Activated CD4-positive, alpha-beta T cell treated with anti-CD3 and anti-CD28 coated beads, Interleukin-2, amount 10 ng/mL, durations not matched to agents 24 days and 14 days (primary cell): ENCODE measurements at regions not wholly inside any gene's neighbourhood (a gene's known extent, or its start where the extent isn't known, plus 50 kb on each side); places are given as distances from the start of the nearest gene placed in this dataset.
"Not testable (repeated sequence)": the region's sequence is repeated elsewhere in the genome, so short reads cannot be mapped to it uniquely, and the experiment has no call there.

Source experiments
- DNase-seq: peaks from one replicate; pipeline ENCODE4 v3.0.0; 2022
- H3K27ac Mint-ChIP-seq: one replicate; pipeline ENCODE4 v1.8.0; 2022; ENCODE audit warnings: mild to moderate bottlenecking, mixed read lengths
- H3K27me3 Mint-ChIP-seq: one replicate; pipeline ENCODE4 v1.8.0; 2022; ENCODE audit warnings: mixed read lengths
- H3K36me3 Mint-ChIP-seq: one replicate; pipeline ENCODE4 v1.8.0; 2022; ENCODE audit warnings: low read depth, mild to moderate bottlenecking, mixed read lengths
- H3K4me1 Mint-ChIP-seq: one replicate; pipeline ENCODE4 v1.8.0; 2021; ENCODE audit warnings: mixed read lengths
- H3K4me3 Mint-ChIP-seq: one replicate; pipeline ENCODE4 v1.8.0; 2022; ENCODE audit warnings: mild to moderate bottlenecking, moderate library complexity, mixed read lengths
- H3K9me3 Mint-ChIP-seq: one replicate; pipeline ENCODE4 v1.8.0; 2021; ENCODE audit warnings: mixed read lengths
- intact Hi-C: fragments of 100-400 bp; cut with micrococcal nuclease; formaldehyde crosslinking; loops from one replicate; pipeline ENCODE4 v1.15.1; 2023

DNA sequence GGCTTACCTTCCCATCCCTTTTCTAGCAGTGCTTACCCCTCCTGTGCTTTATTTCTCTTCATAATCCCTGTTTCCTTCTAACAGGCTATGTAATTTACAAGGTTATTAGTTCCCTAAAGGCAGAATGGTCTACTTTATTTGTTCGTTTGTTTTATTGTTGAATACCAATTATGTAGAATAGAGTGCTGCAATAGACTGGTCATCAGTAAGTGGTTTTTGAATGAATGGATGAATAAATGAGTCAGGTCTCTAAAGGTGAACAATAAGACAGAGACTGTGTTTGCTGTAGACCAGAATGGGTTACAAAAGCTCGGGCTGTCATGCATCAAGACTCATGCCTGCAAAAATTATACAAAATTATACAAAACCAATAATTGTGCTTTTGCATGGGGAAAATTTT, 332.0 kb downstream of the IRS1 start:
- Mint-ChIP-seq H3K27me3 (peaks cover 7% of the 10 kb centered on the region), H3K4me1 (no peaks in the 10 kb centered on the region), H3K27ac (no peak overlapping the region), H3K4me3 (no peak overlapping the region), H3K9me3 (no peaks in the 10 kb centered on the region), H3K36me3 (no peaks in the 10 kb centered on the region)
- intact Hi-C loops, result no loop called here
- no peak for DNase-seq

DNA sequence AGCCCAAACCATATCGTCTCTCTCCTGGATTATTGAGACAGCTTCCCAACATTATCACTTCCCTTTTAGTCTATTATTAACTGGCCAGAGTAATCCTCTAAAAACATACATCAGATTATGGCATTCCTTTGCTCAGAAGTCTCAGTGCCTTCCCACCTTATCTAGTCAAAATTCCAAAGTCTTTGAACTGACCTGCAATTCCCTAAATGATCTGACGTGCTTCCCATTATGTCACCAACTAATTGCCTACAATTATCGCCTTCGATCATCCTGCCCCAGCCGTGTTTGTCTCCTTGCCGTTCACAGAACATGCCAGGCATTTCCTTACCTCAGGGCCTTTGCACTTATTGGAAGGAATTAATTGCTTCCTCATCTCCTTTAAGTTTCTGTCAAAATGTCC, 332.4 kb downstream of the IRS1 start:
- Mint-ChIP-seq H3K27me3 (peaks cover 7% of the 10 kb centered on the region), H3K27ac (no peak overlapping the region), H3K4me3 (no peak overlapping the region), H3K36me3 (no peaks in the 10 kb centered on the region), H3K9me3 (no peaks in the 10 kb centered on the region), H3K4me1 (no peaks in the 10 kb centered on the region)
- intact Hi-C loops, result no loop called here
- no peak for DNase-seq

DNA sequence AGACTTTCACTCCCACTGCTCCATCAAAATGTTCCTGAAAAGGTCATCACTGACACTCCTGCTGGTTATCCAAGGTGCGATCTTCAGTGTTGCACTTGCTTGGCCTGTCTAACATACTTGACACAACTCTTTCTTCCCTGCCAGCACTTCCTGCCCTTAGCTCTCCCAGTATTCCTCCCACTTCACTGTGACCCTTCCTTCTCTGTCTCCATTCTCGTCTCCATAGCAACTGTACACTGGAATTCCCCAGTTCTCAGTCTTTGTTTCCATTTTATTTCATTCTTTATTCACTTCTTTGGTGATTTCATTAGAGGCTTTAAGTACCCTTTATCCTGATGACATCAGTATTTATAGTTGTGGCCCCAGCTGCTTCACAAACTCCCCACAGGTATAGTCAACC, 333.0 kb downstream of the IRS1 start:
- H3K4me1 Mint-ChIP-seq, result no peaks in the 10 kb centered on the region
- no peak overlapping the region for H3K4me3 Mint-ChIP-seq
- H3K27me3 Mint-ChIP-seq, result peaks cover 9% of the 10 kb centered on the region
- no peak for DNase-seq
- H3K9me3 Mint-ChIP-seq, result no peaks in the 10 kb centered on the region
- H3K36me3 Mint-ChIP-seq, result no peaks in the 10 kb centered on the region
- intact Hi-C loops, result no loop called here
- no peak overlapping the region for H3K27ac Mint-ChIP-seq

DNA sequence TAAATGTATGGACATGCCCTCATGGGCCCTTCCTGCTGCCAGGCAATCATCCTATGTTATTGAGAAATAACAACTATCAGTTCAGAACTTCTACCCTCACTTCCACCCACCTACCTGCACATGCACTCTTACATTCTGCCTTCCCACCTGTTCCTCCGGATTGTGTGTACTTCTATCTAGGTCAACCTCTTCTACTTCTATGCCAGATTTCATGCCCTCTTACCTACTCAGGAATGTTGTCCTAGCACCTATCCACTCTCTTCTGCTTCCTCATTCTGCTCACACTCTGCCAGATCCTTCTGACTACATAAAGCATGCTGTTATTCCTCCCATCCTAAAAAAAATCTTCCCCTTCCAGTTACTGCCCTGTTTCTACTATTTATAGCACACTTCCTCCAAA, 333.5 kb downstream of the IRS1 start:
- no peaks in the 10 kb centered on the region for H3K36me3 Mint-ChIP-seq
- intact Hi-C loops, result no loop called here
- no peak for DNase-seq
- H3K4me3 Mint-ChIP-seq, result no peak overlapping the region
- no peaks in the 10 kb centered on the region for H3K4me1 Mint-ChIP-seq
- H3K9me3 Mint-ChIP-seq, result no peaks in the 10 kb centered on the region
- no peak overlapping the region for H3K27ac Mint-ChIP-seq
- H3K27me3 Mint-ChIP-seq, result peaks cover 6% of the 10 kb centered on the region

DNA sequence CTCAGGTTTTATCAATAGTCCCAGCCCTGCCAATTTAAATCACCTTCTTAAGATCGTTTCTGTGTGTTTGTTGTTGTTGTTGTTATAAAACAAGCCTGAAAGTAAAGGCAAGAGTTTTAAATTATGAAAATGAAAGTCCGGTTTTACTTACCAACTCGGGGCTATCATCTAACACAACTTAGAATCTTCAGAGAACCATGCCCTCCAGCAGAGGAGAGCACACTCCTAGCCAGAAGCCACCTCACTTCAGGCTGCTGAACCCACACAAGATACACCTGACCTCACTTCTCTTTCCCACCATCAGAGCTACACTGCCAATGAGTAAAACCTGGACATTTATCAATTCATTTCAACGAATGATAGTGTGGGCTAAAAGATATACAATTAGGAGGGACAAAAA, 335.2 kb downstream of the IRS1 start:
- Mint-ChIP-seq H3K4me1 (no peaks in the 10 kb centered on the region), H3K4me3 (no peak overlapping the region), H3K27me3 (peaks cover 6% of the 10 kb centered on the region), H3K27ac (no peak overlapping the region), H3K9me3 (no peaks in the 10 kb centered on the region), H3K36me3 (no peaks in the 10 kb centered on the region)
- intact Hi-C loops, result no loop called here
- DNase-seq, result no peak

DNA sequence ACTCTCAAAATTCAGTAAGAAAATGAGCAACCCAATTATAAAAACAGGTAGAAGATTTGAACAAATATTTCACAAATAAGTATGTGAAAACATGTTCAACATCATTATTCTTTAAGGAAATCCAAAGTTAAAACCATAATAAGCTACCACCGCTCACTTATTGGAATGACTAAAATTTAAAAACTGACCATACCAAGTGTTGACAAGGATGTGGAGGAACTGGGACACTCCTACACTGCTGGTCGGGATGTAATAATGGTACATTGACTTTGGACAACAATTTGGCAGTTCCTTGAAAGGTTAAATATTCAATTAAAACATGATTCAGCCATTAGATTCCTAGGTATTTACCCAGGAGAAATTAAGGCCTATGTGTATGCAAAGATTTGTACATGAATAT, 336.5 kb downstream of the IRS1 start:
- Mint-ChIP-seq H3K27ac (no peak overlapping the region), H3K4me1 (no peaks in the 10 kb centered on the region), H3K27me3 (peaks cover 8% of the 10 kb centered on the region)

DNA sequence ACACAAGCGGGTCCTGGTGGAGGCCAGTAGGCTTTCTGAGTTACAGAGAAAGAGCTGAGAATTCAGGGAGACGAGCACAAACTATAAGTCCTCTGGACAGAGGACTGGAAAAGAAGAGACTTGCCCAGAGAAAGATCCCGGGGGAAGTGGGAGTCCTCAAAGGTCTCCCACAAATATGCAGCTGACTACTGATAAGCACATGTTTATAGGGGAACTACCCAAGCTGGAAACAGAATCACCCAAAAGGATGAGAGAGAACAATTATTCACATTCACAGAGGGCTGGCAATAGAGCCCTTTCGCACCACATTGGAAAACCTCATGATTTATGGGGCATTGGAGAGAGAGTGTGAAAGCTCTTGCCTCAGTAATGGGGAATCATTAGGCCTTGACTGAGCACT, 337.6 kb downstream of the IRS1 start:
- Mint-ChIP-seq H3K4me3 (no peak overlapping the region), H3K36me3 (no peaks in the 10 kb centered on the region), H3K4me1 (no peaks in the 10 kb centered on the region), H3K27me3 (peaks cover 12% of the 10 kb centered on the region), H3K27ac (no peak overlapping the region), H3K9me3 (no peaks in the 10 kb centered on the region)
- no peak for DNase-seq
- intact Hi-C loops, result no loop called here

More for the DNA sequence above, 336.5 kb downstream of the IRS1 start:
- Mint-ChIP-seq H3K4me3 (no peak overlapping the region), H3K9me3 (no peaks in the 10 kb centered on the region), H3K36me3 (no peaks in the 10 kb centered on the region)
- DNase-seq, result no peak
- intact Hi-C loops, result no loop called here

DNA sequence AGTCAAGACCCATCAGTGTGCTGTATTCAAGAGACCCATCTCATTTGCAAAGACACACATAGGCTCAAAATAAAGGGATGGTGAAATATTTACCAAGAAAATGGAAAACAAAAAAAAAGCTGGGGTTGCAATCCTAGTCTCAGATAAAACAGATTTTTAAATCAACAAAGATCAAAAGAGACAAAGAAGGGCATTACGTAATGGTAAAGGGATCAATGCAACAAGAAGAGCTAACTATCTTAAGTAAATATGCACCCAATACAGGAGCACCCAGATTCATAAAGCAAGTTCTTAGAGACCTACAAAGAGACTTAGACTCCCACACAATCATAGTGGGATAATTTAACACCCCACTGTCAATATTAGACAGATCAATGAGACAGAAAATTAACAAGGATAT, 343.5 kb downstream of the IRS1 start:
- H3K9me3 Mint-ChIP-seq, H3K36me3 Mint-ChIP-seq, intact Hi-C loops, H3K27ac Mint-ChIP-seq, DNase-seq, H3K4me1 Mint-ChIP-seq, H3K4me3 Mint-ChIP-seq: not testable (repeated sequence)
- H3K27me3 Mint-ChIP-seq, result peaks cover 23% of the 10 kb centered on the region

DNA sequence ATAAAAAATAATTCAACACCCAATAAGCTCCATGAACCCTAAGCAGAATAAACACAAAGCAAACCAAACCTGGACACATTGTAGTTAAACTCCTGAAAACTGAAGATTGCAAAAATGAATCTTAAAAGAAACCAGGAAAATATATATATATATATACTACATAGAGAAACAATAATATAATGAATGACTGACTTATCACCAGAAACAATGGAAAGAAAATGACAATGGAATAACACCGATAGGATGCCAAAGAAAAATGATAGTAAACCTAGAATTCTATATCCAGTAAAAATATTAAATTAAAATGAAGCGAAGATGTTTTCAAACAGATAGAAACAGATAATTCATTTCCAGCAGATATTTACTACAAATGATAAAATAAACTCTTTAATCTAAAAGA, 346.9 kb downstream of the IRS1 start:
- no peak overlapping the region for H3K27ac Mint-ChIP-seq

DNA sequence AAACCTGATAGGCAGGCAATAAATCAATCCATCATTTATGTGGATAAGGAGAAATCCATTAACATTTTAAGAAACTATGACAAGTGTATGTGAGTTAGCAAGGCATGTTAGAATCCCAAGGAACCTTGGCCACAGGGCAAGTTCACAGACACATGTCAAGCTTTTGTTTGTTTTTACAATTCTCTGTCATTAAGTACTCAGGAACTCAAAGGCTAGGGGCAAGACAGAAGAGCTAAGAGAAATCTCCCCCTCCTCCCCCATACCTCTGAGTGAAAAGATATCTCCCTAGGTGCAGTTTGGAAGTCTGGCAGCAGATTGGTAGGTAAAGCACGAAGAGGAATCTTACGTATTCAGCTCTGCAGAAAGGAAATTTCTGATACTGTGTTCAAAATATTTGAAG, 348.1 kb downstream of the IRS1 start:
- H3K27me3 Mint-ChIP-seq, result peaks cover 21% of the 10 kb centered on the region
- DNase-seq, result no peak
- peaks cover 6% of the 10 kb centered on the region for H3K4me1 Mint-ChIP-seq
- no peaks in the 10 kb centered on the region for H3K36me3 Mint-ChIP-seq
- H3K4me3 Mint-ChIP-seq, result no peak overlapping the region
- H3K9me3 Mint-ChIP-seq, result no peaks in the 10 kb centered on the region
- no peak overlapping the region for H3K27ac Mint-ChIP-seq
- intact Hi-C loops, result no loop called here

More for the DNA sequence above, 346.9 kb downstream of the IRS1 start:
- H3K9me3 Mint-ChIP-seq, result no peaks in the 10 kb centered on the region
- no peaks in the 10 kb centered on the region for H3K36me3 Mint-ChIP-seq
- peaks cover 24% of the 10 kb centered on the region for H3K27me3 Mint-ChIP-seq
- DNase-seq, result no peak
- intact Hi-C loops, result no loop called here
- peaks cover 6% of the 10 kb centered on the region for H3K4me1 Mint-ChIP-seq
- H3K4me3 Mint-ChIP-seq, result no peak overlapping the region

DNA sequence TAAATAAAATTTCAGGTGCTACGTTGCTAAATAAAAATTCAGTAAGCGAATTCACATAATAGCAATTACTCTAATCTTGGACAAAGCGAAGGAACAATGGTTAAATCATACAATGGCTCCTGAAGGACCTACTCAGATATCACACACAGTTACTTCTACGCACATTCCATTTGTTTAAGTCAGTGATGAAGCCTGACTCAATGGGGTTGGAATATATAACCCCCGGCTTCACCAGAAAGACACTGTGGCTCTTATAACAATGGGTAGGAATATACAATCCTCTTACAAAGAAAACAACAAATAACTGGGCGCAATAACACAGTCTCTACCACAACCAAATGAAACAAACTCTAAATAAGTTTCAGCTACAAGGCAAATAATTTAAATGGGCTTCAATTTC, 349.5 kb downstream of the IRS1 start:
- Mint-ChIP-seq H3K27me3 (peaks cover 18% of the 10 kb centered on the region), H3K36me3 (no peaks in the 10 kb centered on the region), H3K27ac (no peak overlapping the region), H3K4me3 (no peak overlapping the region), H3K9me3 (no peaks in the 10 kb centered on the region), H3K4me1 (peaks cover 6% of the 10 kb centered on the region)
- intact Hi-C loops, result no loop called here
- no peak for DNase-seq

DNA sequence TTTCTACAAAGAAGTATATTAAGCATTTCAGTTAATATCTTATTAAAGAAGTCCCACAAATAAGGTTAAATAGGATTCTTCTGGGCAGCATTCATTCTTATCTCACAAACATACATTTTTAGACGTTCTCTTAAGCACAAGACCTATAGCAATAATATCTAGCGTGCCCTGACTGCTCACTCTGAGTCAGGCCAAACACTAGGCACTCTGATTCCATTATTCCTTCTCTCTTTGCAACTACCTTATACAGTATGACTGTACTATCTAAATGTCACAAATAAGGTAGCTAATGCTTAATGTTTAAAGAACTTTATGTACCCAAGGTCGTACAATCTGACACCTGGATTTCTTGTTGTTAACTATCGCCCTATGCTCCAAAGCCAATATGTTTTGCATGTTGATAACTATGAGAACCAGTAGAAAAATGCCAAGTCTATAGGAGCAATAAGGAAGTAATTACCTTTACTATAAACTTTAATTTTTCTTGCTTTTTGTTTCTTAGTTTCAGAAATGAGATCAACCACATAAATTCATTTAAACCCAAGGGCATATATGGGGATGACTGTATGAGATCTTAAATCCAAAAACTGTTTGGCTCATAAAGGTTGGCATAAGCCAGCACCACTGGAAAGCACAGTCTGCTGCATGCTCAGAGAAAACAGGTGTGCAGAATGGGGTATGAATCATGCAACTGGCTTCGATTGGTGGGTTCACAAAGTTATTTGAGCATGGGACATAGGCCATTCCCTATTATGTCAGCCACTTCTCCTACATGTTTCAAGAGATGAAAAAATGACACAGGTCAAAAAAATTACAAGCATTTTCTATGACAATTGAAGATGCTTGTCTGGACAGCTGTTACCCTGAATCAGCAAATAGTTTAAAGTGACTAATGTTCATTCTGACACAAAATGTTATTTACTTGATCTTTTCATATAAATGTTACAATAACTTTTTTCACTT, 352.0 kb downstream of the IRS1 start:
- intact Hi-C loops, result no loop called here
- Mint-ChIP-seq H3K4me1 (no peaks in the 10 kb centered on the region), H3K36me3 (no peaks in the 10 kb centered on the region), H3K27ac (no peak overlapping the region), H3K4me3 (no peak overlapping the region), H3K9me3 (no peaks in the 10 kb centered on the region), H3K27me3 (peaks cover 26% of the 10 kb centered on the region)
- no peak for DNase-seq

DNA sequence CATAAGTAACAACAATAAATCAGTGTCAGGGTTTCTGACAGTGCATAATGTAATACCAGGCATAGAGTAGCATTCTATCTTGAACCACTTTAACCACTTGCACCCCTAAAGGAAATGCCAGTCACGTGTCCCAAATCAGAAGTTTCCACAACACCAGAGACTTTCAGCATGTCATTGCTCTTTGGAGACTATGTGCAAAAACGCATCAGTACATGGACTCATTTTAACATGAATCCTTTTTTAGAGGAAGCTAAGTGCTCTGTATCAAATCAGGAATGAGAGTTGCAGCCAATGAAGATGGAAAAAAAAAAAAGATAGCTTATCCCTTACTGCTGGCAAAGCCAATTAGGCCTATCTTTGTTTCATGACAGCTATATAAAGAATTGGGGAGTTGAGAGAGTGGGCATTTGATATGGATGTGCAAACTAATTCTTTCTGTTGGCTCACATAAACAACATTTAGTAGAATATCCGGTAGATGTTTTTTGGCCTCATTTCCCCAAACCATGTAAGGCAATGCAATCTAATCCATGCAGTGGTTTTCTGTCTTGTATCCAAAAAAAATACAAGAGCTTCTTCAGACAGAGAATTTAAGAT, 353.1 kb downstream of the IRS1 start:
- Mint-ChIP-seq H3K36me3 (no peaks in the 10 kb centered on the region), H3K9me3 (no peaks in the 10 kb centered on the region), H3K4me1 (no peaks in the 10 kb centered on the region), H3K4me3 (no peak overlapping the region), H3K27me3 (peaks cover 26% of the 10 kb centered on the region), H3K27ac (no peak overlapping the region)
- intact Hi-C loops, result no loop called here
- no peak for DNase-seq

DNA sequence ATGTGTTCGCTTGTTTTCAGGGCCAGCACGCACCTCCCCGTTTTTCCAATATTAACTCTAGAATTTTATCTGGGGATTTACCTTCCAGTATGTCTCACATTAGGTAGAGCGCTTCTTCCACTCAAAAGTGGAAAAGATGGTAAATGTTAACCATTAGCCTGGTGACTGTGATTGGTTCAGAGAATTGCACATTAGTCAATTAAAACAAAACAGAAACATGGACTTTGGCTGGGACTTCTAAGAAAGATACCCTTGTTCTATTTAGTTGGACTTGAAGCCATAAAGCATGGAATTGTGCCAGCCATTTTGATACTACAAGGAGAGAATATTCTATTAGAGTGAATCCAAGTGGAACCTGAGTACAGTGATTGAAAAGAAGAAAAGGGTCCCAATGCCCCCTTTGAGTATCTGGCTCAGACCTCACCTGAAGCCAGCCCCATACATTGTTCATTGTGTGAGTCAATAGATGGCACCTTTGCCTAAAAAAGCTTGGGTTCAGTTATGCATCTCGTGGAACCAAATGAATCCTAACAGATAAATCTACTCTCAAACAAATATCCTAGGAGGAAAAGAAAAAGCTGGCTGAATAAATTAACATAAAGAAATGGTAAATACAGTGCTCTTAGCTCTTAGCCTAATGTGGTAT, 354.3 kb downstream of the IRS1 start:
- H3K9me3 Mint-ChIP-seq, result no peaks in the 10 kb centered on the region

More for the DNA sequence above, 354.3 kb downstream of the IRS1 start:
- Mint-ChIP-seq H3K36me3 (no peaks in the 10 kb centered on the region), H3K4me3 (no peak overlapping the region), H3K27me3 (peaks cover 28% of the 10 kb centered on the region), H3K4me1 (no peaks in the 10 kb centered on the region), H3K27ac (no peak overlapping the region)
- intact Hi-C loops, result no loop called here
- no peak for DNase-seq
